SJCRH30 (cell line): ENCODE measurements at regions not wholly inside any gene's neighbourhood (a gene's known extent, or its start where the extent isn't known, plus 50 kb on each side); places are given as distances from the start of the nearest gene placed in this dataset.

ENCODE experiments used
- DNase-seq, 2 experiments: peaks; one replicate each; pipeline ENCODE4 v3.0.0-alpha.2; 2015 to 2020
- H3K27ac ChIP-seq: fragments of 250-450 bp; sonication (Bioruptor Pico); 2 replicates; pipeline ENCODE4 v1.5.1; 2020; ENCODE audit warnings: mild to moderate bottlenecking, moderate library complexity
- H3K27me3 ChIP-seq: fragments of 250-450 bp; sonication (Bioruptor Pico); 2 replicates; pipeline ENCODE4 v1.5.1; 2020; ENCODE audit warnings: mild to moderate bottlenecking, moderate library complexity
- H3K36me3 ChIP-seq: fragments of 250-450 bp; sonication (Bioruptor Pico); 2 replicates; pipeline ENCODE4 v1.5.1; 2020; ENCODE audit warnings: mild to moderate bottlenecking, moderate library complexity
- H3K4me1 ChIP-seq: fragments of 250-450 bp; sonication (Bioruptor Pico); 2 replicates; pipeline ENCODE4 v1.5.1; 2020; ENCODE audit warnings: mild to moderate bottlenecking, moderate library complexity
- H3K4me3 ChIP-seq: fragments of 250-450 bp; sonication (Bioruptor Pico); 2 replicates; pipeline ENCODE4 v1.5.1; 2020; ENCODE audit warnings: mild to moderate bottlenecking, moderate library complexity
- H3K9me3 ChIP-seq: fragments of 250-450 bp; sonication (Bioruptor Pico); replicated peaks from 2 replicates; pipeline ENCODE4 v1.5.1; 2020; ENCODE audit warnings: mild to moderate bottlenecking, moderate library complexity

DNA sequence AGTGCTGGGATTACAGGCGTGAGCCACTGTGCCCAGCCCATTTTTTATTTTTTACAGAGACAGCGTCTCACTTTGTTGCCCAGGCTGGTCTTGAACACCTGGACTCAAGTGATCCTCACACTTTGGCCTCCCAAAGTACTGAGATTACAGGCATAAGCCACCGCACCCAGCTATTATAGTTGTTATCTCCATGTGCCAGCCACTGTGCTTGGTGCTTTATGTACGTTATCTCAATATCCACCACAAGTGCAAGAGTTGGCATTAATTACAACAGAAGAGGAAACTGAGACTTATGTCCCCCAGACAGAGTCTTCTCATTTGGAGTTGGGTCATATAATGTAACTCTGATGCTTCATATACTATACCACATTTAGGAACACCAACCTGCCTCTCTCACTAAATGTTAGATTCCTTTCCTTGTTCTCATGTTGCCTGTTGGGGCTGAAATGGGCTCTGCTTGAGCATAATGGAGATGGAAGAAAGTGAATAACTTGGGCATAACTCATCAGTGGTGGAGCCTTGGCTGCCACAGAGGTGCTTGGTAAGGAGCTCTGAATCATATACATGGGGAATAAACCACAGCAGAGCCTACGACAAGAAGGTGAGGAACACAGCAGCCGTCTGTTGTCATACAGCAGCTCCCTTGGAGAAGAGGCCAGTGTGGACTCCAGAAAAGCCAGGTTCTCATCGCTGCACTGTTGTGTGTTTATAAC is 84.3 kb downstream of the SPRY1 start:
- Histone ChIP-seq H3K27me3 (no peaks in the 10 kb centered on the region), H3K4me1 (peaks cover 15% of the 10 kb centered on the region), H3K9me3 (no peaks in the 10 kb centered on the region), H3K36me3 (no peaks in the 10 kb centered on the region), H3K27ac (no peak overlapping the region), H3K4me3 (no peak overlapping the region)
- no peak for DNase-seq

DNA sequence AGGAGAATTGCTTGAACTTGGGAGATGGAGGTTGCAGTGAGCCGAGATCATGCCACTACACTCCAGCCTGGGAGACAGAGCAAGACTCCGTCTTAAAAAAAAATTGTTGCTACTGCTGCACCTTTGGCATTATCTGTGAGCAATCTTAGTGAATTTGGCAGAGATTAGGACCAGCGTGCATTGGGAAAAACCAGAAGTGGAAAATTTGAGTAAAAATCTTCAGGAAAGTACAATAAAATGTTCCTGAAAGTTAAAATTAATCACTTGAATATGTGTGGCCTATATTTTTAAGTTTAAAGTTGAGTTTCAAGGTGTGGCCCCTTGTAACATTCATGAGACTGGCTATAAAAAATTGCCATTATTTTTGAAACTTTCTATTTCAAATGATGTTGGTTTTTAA is 85.1 kb downstream of the SPRY1 start:
- Histone ChIP-seq H3K9me3 (no peaks in the 10 kb centered on the region), H3K4me1 (peaks cover 15% of the 10 kb centered on the region), H3K27ac (no peak overlapping the region), H3K27me3 (no peaks in the 10 kb centered on the region), H3K4me3 (no peak overlapping the region), H3K36me3 (no peaks in the 10 kb centered on the region)
- DNase-seq = no peak

DNA sequence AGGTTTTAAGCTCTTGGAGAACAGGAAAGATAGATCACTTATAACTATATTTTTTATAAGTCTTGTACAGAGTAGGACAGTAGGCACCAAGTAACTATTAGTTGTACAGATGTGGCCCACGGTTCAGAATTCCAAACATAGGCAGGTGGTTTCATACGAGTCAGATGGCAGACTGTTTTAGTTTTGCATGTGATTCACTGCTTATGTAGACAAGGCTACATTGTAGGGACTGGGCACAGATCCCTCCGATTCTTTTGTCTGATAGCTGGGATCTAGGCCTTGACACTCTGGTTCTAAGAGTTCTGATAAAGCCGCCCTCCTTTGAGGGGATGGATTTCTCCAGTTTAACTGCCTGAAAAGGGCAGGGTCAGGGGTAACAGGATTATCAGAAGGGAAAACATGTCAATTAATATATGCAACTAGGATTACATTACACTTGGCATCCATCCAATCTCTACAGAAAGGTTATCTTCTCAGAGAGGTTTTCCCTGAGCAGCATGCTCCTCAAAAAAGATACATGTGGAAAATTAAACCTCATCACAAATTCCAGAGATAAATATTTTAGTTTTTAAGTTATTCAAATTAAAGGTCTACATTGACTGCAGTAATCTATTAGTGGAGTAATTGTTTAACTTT is 87.8 kb downstream of the SPRY1 start:
- no peaks in the 10 kb centered on the region for H3K36me3 ChIP-seq
- H3K4me3 ChIP-seq = no peak overlapping the region
- no peaks in the 10 kb centered on the region for H3K27me3 ChIP-seq
- peak in 1 of 2 experiments; percentile 39 for DNase-seq
- H3K4me1 ChIP-seq = no peaks in the 10 kb centered on the region; the same call in 1 of the 2 replicates
- H3K9me3 ChIP-seq = no peaks in the 10 kb centered on the region
- H3K27ac ChIP-seq = no peak overlapping the region

DNA sequence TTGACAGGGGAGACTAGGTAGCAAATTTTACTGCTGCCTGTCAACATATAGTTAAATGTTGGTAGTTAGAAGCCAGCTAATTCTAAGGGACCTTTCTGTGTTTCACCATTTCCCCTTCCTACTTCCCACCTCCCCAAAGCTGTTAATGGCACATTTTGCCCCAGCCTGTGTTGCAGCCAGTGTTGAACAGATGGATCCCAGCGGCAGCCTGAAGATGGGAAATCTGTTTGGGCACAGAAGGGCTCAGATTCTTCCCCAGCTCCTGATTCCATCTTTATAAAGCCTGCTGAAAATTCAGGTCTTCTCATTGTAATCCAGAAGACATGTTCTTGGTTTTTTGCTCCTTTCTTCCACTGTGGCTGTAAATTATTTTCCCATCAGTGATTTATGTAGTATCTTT is 89.0 kb downstream of the SPRY1 start:
- Histone ChIP-seq H3K27me3 (no peaks in the 10 kb centered on the region), H3K9me3 (no peaks in the 10 kb centered on the region), H3K4me1 (no peaks in the 10 kb centered on the region; the same call in 1 of the 2 replicates), H3K4me3 (no peak overlapping the region), H3K27ac (no peak overlapping the region), H3K36me3 (no peaks in the 10 kb centered on the region)
- DNase-seq = no peak

DNA sequence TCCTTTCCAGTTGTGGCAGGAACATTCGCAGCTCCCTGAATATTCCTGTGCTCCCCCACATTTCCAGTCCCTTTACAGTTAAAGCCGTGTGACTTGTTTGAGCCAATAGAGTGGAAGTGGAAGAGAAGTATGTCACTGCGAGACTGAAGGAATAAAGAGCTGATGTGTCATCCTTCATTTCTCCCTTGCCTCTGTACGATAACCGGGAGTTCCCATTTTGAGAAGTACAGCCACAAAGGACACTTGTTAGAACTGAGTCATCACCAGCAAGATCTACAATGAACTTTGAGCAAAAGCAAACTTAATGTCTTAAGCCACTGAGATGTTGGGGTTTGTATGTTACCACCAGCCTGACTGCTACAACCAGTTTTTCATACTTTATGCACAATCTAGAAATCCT is 92.3 kb downstream of the SPRY1 start:
- Histone ChIP-seq H3K27me3 (no peaks in the 10 kb centered on the region), H3K4me3 (no peak overlapping the region), H3K9me3 (peaks cover 7% of the 10 kb centered on the region; the same call in 1 of the 2 replicates), H3K4me1 (no peaks in the 10 kb centered on the region; the same call in 1 of the 2 replicates), H3K36me3 (no peaks in the 10 kb centered on the region), H3K27ac (no peak overlapping the region)
- DNase-seq = peak in 1 of 2 experiments; percentile 39

DNA sequence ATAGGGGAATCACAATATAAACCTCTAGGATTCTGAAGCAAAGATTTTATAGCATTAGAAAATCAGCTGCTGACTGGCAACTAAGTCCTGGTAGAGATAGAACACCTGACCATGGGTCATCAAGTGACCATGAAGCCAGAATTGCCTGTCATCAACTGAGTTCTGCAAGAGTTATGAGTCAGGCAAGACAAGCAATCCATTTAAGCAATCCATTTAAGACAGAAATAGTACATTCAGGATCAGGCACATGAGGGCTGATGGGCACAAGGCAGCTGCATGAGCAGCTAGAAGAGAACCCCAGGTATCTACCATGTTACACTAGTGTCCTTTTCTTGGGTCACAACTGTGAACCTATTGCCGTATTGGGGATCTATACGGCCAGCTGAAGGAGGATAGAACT is 98.9 kb downstream of the SPRY1 start:
- Histone ChIP-seq H3K36me3 (no peaks in the 10 kb centered on the region), H3K4me3 (no peak overlapping the region), H3K27ac (no peak overlapping the region), H3K9me3 (peaks cover 7% of the 10 kb centered on the region; the same call in 1 of the 2 replicates), H3K4me1 (no peaks in the 10 kb centered on the region), H3K27me3 (no peaks in the 10 kb centered on the region)
- DNase-seq = peak in 1 of 2 experiments; percentile 12

DNA sequence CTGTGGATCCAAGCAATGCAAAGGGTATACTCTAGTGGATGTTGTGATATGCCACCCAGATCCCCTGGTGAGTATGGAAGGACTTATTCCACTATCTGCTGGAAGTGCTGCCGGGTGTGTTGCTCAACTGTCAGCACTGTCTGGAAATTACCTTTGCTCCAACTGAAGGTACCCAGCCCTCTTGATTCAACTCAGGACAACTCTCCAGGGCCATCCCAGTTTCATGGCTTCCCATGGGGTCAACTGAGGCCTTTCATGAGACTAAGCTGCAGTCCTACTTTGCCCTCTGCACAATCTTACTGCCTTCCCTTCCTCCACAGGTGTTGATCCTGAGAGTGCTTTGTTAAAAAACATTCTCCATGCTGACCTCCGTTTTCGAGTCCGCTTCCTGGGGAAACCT is 99.8 kb downstream of the SPRY1 start:
- DNase-seq = no peak
- Histone ChIP-seq H3K9me3 (peaks cover 7% of the 10 kb centered on the region; the same call in 1 of the 2 replicates), H3K27ac (no peak overlapping the region), H3K36me3 (no peaks in the 10 kb centered on the region), H3K4me1 (no peaks in the 10 kb centered on the region), H3K4me3 (no peak overlapping the region), H3K27me3 (no peaks in the 10 kb centered on the region)

DNA sequence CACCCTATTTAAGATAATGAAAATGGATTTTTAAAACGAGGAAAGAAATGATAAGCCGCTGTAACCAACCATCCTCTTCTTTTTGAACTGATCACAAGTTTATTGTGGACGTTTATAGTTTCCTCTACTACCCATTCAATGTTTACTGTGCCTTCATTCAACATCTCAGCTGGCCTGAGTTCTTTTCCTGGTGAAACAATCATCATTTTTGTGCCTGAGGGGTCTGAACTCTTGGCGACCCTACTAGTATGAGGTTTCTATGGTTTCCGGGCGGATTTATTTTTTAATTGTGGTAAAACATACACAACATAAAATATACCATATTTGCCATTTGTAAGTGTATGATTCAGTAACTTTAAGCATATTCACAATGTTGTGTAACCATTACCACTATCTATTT is 100.7 kb downstream of the SPRY1 start:
- Histone ChIP-seq H3K4me1 (no peaks in the 10 kb centered on the region), H3K27me3 (no peaks in the 10 kb centered on the region), H3K4me3 (no peak overlapping the region), H3K36me3 (no peaks in the 10 kb centered on the region), H3K27ac (no peak overlapping the region), H3K9me3 (no peaks in the 10 kb centered on the region)
- no peak for DNase-seq

DNA sequence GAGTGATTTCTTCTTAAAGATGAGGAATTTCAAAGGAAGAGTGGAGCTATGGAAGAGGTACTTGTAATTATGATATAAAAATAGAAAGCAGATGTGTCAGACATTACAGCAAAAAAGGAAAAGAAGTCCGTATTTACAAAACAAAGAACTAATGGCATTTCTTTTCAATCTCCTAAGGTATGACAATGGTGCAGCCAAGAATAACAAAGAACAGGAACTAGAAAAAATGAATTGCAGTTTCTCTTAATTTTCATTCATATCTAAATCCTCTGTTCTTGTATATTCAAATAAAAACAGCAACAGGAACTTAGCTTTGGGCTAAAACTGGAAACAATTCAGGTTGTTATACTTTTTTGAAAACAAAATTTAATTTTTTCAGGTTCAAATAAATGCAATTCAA is 105.1 kb downstream of the SPRY1 start:
- no peak for DNase-seq
- Histone ChIP-seq H3K4me3 (no peak overlapping the region), H3K27me3 (no peaks in the 10 kb centered on the region), H3K36me3 (no peaks in the 10 kb centered on the region), H3K9me3 (no peaks in the 10 kb centered on the region), H3K27ac (no peak overlapping the region), H3K4me1 (peaks cover 4% of the 10 kb centered on the region; the same call in 1 of the 2 replicates)

DNA sequence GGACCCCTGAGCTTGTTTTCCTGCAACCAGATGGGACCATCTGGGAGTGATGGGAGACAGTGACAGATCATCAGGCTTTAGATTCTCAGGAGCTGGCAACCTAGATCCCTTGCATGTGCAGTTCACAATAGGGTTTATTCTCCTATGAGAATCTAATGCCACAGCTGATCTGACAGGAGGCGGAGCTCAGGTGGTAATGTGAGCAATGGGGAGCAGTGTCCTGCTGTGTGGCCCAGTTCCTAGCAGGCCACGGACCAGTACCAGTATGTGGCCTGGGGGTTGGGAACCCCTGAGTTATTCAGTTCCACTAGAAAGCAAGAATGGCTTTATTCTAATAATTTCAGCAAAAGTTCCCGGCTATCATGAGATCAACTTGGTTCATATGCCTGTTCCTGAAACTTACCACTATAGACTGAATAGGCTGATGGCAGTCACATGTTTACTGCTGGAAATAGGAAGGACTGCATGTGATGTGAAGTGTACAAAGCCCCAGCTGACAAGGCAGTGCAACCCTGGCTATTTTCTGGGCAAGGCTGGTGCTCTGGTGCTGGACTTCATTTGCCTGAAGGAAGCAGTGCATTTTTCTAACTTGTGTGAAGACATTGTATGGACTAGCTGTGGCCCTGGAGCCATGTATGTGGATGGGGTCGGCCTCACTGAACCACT is 107.2 kb downstream of the SPRY1 start:
- Histone ChIP-seq H3K4me3 (no peak overlapping the region), H3K9me3 (no peaks in the 10 kb centered on the region), H3K27me3 (no peaks in the 10 kb centered on the region), H3K27ac (no peak overlapping the region), H3K4me1 (peaks cover 7% of the 10 kb centered on the region; the same call in 1 of the 2 replicates), H3K36me3 (no peaks in the 10 kb centered on the region)
- DNase-seq = peak in 1 of 2 experiments; percentile 8

DNA sequence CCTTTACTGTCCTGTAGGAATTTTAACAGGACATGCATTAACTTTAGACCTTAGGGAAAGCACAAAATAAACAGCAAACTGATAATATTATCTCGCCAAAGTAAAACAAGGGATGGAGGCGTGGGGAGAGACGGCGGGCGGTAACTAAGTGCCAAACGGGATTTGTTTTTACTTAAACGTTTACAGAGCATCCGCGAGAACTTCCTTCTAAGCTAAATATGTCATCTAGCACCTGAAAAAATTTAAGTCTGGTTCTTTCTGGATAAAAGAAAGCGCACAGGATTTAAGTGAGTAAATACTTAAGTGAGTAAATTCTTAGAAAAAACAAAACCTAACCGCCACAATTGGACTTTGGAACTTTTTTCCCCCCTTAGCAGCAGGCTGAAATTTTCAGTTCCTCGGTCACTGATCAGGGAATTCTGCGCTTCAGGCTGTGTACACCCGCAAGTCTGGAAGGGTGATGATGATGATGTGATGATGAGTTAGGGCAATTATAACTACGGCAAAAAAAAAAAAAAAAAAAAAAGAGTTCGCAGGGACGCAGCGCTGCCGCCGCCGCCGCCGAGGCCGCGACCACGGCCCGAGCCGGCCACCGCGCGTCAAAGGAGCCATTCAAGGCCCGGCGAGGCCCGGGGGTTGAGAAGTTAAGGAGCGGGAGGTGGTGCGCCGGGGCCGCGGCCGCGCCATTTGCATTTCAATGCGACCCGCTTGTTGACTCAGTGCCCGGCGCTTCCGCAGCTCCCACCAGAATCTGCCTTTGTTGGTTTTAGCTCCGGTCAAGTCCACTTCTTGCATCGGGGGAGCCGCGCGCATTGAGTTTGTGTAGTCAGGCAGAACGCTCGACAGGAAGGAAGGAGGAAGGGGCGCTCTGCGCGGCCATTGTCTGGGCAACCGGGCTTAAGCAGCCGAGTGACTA is 108.8 kb downstream of the SPRY1 start:
- H3K27me3 ChIP-seq = no peaks in the 10 kb centered on the region
- H3K36me3 ChIP-seq = no peaks in the 10 kb centered on the region
- H3K9me3 ChIP-seq = no peaks in the 10 kb centered on the region
- H3K27ac ChIP-seq = peak overlapping the region; percentile 90
- peaks cover 17% of the 10 kb centered on the region for H3K4me1 ChIP-seq
- H3K4me3 ChIP-seq = peak overlapping the region; percentile 65
- DNase-seq = peak; percentile 81 to 89

DNA sequence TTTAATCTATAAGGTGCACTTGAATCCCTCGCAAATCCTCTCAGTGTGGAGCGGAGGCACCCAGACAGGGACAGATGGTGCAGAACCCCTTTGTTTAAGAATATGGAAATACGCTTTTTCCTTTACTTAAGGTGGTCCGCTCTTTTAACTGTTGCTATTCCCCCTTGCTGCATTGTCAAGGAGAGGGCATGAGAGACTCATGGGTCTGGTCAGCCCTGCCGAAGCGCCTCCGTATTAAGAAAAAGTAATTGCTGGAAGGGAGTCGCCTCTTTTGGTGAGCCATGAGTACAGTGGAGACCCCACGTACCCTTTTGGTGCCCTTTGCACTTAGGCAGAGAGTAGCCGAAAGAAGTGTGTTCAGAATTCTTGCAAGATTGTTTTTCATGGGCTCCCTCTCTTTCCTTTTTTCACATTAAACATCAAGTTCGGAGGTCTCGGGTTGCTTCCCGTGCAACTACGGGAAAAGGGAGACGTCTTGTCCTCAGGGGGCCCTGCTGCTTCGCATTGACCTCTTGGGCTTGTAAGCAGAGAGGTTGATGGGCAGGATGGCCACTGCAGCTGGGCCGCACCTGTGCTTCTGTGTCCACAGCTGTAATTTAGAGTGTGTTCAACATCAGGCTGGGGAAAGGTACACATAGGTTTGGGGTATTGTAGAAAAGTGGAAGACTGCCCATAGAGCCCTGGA is 109.6 kb downstream of the SPRY1 start:
- Histone ChIP-seq H3K27me3 (no peaks in the 10 kb centered on the region), H3K9me3 (no peaks in the 10 kb centered on the region), H3K27ac (peak overlapping the region; percentile 90), H3K4me1 (peaks cover 17% of the 10 kb centered on the region), H3K36me3 (no peaks in the 10 kb centered on the region), H3K4me3 (peak overlapping the region; percentile 65)
- DNase-seq = peak; percentile 30 to 56

DNA sequence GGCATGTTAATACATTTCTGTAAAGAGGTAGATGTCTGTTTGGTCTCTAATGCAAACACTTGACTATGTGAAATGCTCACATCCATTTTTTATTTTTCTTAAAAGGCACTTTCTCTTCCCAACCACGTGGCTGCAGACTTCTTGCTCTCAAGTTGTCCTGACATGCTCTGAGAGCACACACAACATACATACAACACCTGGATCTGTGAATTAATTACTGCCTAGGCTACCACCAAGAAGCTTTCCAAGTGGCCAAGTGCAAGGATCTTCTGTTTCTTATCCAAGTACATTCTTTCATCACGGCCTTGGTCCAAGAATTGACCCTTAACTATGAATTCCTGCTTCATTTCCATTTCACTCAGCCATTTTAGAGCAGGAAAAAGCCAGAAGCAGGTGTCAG is 110.8 kb downstream of the SPRY1 start:
- no peak overlapping the region for H3K27ac ChIP-seq

DNA sequence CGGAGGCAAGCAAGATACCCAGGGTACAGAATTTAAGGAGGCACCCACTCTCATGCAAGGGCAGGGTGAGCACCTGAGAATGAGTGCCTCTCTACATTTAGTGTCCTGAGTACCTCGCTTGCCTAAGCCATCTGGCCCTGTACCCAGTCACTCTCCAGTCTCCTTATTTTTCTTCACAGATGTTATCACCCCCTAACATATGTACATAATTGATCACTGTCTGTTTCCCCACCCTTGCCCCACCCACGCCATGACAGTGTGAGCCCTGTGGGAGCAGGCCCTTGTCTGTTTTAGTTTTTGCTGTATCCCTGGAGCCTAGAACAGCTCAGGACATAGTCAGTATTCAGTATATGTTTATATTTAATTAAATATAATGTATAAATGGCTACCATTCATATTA is 113.6 kb downstream of the SPRY1 start:
- H3K27ac ChIP-seq = no peak overlapping the region; the same call in 1 of the 2 replicates

More for the DNA sequence above, 110.8 kb downstream of the SPRY1 start:
- Histone ChIP-seq H3K9me3 (no peaks in the 10 kb centered on the region), H3K36me3 (no peaks in the 10 kb centered on the region), H3K4me3 (no peak overlapping the region), H3K27me3 (no peaks in the 10 kb centered on the region), H3K4me1 (peaks cover 17% of the 10 kb centered on the region)
- DNase-seq = peak in 1 of 2 experiments; percentile 18

More for the DNA sequence above, 113.6 kb downstream of the SPRY1 start:
- H3K27me3 ChIP-seq = no peaks in the 10 kb centered on the region
- no peak overlapping the region for H3K4me3 ChIP-seq
- H3K9me3 ChIP-seq = no peaks in the 10 kb centered on the region; the same call in 1 of the 2 replicates
- DNase-seq = peak; percentile 18 to 36
- no peaks in the 10 kb centered on the region for H3K36me3 ChIP-seq
- peaks cover 17% of the 10 kb centered on the region for H3K4me1 ChIP-seq
